HepG2 (cell line): ENCODE measurements at regions not wholly inside any gene's neighbourhood (a gene's known extent, or its start where the extent isn't known, plus 50 kb on each side); places are given as distances from the start of the nearest gene placed in this dataset.
"Not testable (repeated sequence)": the region's sequence is repeated elsewhere in the genome, so short reads cannot be mapped to it uniquely, and the experiment has no call there.

ENCODE experiments used
- ATAC-seq: fragments of 200-7000 bp; cut with Tn5 transposase; 3 replicates; pipeline ENCODE4 v1.9.1; 2020; ENCODE audit warnings: mild to moderate bottlenecking, moderate library complexity
- BruUV-seq: library from RNA; stranded (reverse); fragments of 400-500 nt; replicated peaks from 2 replicates; lab custom pipeline; 2021; lab: Mats Ljungman, UMichigan
- CTCF ChIA-PET: fragments of 300-600 bp; formaldehyde crosslinking; extraction: SDS; loops from one replicate; lab custom pipeline; 2021; ENCODE audit warnings: low total read pairs, inconsistent platforms, low intra/inter-chr PET ratio; lab: Yijun Ruan, JAX
- POLR2A ChIA-PET: fragments of 350-600 bp; sonication (Branson Sonifier 250); formaldehyde crosslinking; loops from one replicate; lab custom pipeline; 2020; ENCODE audit warnings: antibody characterized with exemption, inconsistent platforms; lab: Yijun Ruan, JAX
- DNase-seq: peaks from one replicate; pipeline ENCODE4 v3.0.0-alpha.2; 2015; ENCODE audit warnings: low spot score
- FAIRE-seq: peaks from 3 replicates; lab custom pipeline; 2011; peaks lifted over from hg19 to GRCh38; lab: Jason Lieb, UNC
- H2AFZ ChIP-seq: one replicate; pipeline ENCODE4 v1.6.1; 2011; ENCODE audit warnings: low read length, inconsistent platforms
- H3K27ac ChIP-seq: fragments of 300-600 bp; 3 replicates; pipeline ENCODE4 v1.8.0; 2011; ENCODE audit warnings: mixed run types, mild to moderate bottlenecking, mixed read lengths, low read length, inconsistent platforms; ENCODE audit not compliant: insufficient read depth; ENCODE audit errors: extremely low read length
- H3K27me3 ChIP-seq, 2 experiments: fragments of 200-600 bp in 1 of 2; 2 replicates in 1 of 2; 3 replicates in 1 of 2; pipeline versions ENCODE4 v1.6.0 to v1.8.0; 2011; ENCODE audit warnings: low read length in 2 of 2, mild to moderate bottlenecking in 2 of 2, moderate library complexity in 2 of 2, inconsistent platforms in 1 of 2; ENCODE audit not compliant: insufficient read depth in 2 of 2, control insufficient read depth in 1 of 2
- H3K36me3 ChIP-seq, 2 experiments: fragments of 200-600 bp in 1 of 2; replicated peaks in 1 of 2; 2 replicates in 1 of 2; 3 replicates in 1 of 2; pipeline versions ENCODE4 v1.5.1 to v1.8.0; 2011; ENCODE audit warnings: low read length in 2 of 2, inconsistent platforms in 1 of 2; ENCODE audit not compliant: insufficient read depth in 2 of 2, control insufficient read depth in 1 of 2
- H3K4me1 ChIP-seq: 2 replicates; pipeline ENCODE4 v1.5.1; 2012; ENCODE audit warnings: low read length, inconsistent platforms; ENCODE audit not compliant: insufficient read depth
- H3K4me2 ChIP-seq: 2 replicates; pipeline ENCODE4 v1.6.0; 2011; ENCODE audit warnings: low read depth, low read length, inconsistent platforms
- H3K4me3 ChIP-seq, 3 experiments: fragments of 200-600 bp in 1 of 3; sonication (generic), shearing (Covaris generic) in 1 of 3; replicated peaks in 1 of 3; 2 replicates each; pipeline ENCODE4 v1.5.1; 2011 to 2016; ENCODE audit warnings: low read length in 3 of 3, inconsistent platforms in 2 of 3, low read depth in 2 of 3, mild to moderate bottlenecking in 2 of 3, control low read depth in 1 of 3, mixed read lengths in 1 of 3; ENCODE audit not compliant: insufficient read depth in 1 of 3
- H3K79me2 ChIP-seq: one replicate; pipeline ENCODE4 v1.6.1; 2011; ENCODE audit warnings: low read length, inconsistent platforms; ENCODE audit not compliant: insufficient read depth
- H3K9ac ChIP-seq: 2 replicates; pipeline ENCODE4 v1.6.0; 2011; ENCODE audit warnings: mild to moderate bottlenecking, low read depth, low read length, inconsistent platforms; ENCODE audit not compliant: insufficient read depth
- H3K9me3 ChIP-seq: 2 replicates; pipeline ENCODE4 v1.5.1; 2012; ENCODE audit warnings: mild to moderate bottlenecking, low read length
- H4K20me1 ChIP-seq: 2 replicates; pipeline ENCODE4 v1.6.0; 2011; ENCODE audit warnings: inconsistent platforms, mild to moderate bottlenecking, low read length, moderate library complexity; ENCODE audit not compliant: insufficient read depth
- HDAC1 ChIP-seq: sonication (generic); formaldehyde crosslinking; IDR thresholded peaks from 2 replicates; pipeline ENCODE4 v1.5.1; 2020; ENCODE audit warnings: mild to moderate bottlenecking, missing genetic modification reagents
- KAT7 ChIP-seq: IDR thresholded peaks from 2 replicates; pipeline ENCODE4 v1.6.1; 2018; ENCODE audit warnings: borderline replicate concordance, missing compliant biosample characterization
- PHF8 ChIP-seq: sonication (generic); formaldehyde crosslinking; IDR thresholded peaks from 2 replicates; pipeline ENCODE4 v1.5.0; 2020; ENCODE audit warnings: missing genetic modification reagents
- RFX1 ChIP-seq: fragments of 450-650 bp; IDR thresholded peaks from 2 replicates; pipeline ENCODE4 v1.6.1; 2017
- ZNF337 ChIP-seq: sonication (generic); formaldehyde crosslinking; IDR thresholded peaks from 2 replicates; pipeline ENCODE4 v1.5.1; 2020; ENCODE audit warnings: missing genetic modification reagents, low read depth, mild to moderate bottlenecking, borderline replicate concordance
- ZNF556 ChIP-seq: sonication (generic); formaldehyde crosslinking; IDR thresholded peaks from 2 replicates; pipeline ENCODE4 v1.4.0; 2020; ENCODE audit warnings: mild to moderate bottlenecking, missing genetic modification reagents, borderline replicate concordance
- WGBS: methylation state at CpG from one replicate; pipeline ENCODE4 v1.1.6; 2017; ENCODE audit warnings: low lambda C conversion rate; 5-methylcytosine and 5-hydroxymethylcytosine counted together
- in situ Hi-C: cut with HindIII; loops from 2 replicates; pipeline ENCODE4 v1.10.0; 2017; ENCODE audit warnings: low pct_unique_long_range_greater_than_20kb; ENCODE audit not compliant: extremely low pct_ligation_motif_present
- intact Hi-C: fragments of 100-400 bp; cut with micrococcal nuclease; formaldehyde crosslinking; loops from one replicate; pipeline ENCODE4 v1.10.0; 2022; ENCODE audit not compliant: unreplicated experiment
- TF ChIP-seq, protein P1 (sequence below): sonication (generic); formaldehyde crosslinking; IDR thresholded peaks from 2 replicates; pipeline ENCODE4 v1.9.0; 2021; ENCODE audit warnings: missing genetic modification reagents, mild to moderate bottlenecking, borderline replicate concordance

DNA sequence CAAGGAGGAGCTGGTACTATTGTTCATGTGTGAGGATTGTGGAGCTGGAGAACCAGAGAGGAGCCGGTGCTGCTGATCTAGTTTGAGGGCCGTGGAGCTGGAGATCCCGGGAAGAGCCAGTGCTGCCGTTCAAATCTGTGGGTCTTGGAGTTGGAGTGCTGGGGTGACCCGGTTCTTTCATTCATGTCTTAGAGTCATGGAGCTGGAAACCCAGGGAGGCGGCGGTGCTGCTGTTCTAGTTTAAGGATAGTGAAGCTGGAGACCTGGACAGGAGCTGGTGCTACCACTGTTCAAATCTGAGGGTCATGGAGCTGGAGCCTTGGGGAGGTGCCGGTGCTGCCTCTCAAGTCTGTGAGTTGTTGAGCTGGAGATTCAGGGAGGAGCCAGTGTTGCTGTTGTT is 88.5 kb upstream of the ZNF479 start:
- no peak for DNase-seq
- in situ Hi-C loops, result no loop called here
- TF ChIP-seq KAT7 (CRISPR knock-in tag), result no peak
- TF ChIP-seq, protein P1, sequence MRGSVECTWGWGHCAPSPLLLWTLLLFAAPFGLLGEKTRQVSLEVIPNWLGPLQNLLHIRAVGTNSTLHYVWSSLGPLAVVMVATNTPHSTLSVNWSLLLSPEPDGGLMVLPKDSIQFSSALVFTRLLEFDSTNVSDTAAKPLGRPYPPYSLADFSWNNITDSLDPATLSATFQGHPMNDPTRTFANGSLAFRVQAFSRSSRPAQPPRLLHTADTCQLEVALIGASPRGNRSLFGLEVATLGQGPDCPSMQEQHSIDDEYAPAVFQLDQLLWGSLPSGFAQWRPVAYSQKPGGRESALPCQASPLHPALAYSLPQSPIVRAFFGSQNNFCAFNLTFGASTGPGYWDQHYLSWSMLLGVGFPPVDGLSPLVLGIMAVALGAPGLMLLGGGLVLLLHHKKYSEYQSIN (CRISPR knock-in tag), result no peak
- TF ChIP-seq ZNF556 (CRISPR knock-in tag), result no peak
- no peak for TF ChIP-seq HDAC1 (CRISPR knock-in tag)

DNA sequence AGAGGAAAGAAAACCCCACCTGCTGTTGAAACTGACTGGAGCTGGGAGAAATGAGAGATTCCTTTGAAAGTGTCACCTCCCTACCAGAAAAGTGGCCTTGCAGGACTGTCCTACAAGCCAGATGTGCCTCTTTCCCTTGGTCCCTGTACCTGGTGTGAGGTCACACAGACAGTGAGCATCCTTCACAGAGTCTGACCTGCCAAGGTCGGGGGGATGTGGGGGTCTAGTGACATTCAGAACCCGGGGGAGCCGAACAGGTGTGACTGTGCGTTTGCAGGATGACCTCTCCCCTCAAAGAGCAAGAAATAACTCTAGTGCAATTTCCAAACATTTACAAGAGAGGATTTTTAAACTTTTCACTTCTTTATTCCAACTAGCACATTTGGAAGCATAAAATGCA is 93.4 kb upstream of the ZNF479 start:
- ChIA-PET CTCF (no interaction called here), POLR2A (no interaction called here)
- Histone ChIP-seq H3K4me3 (no peak overlapping the region), H3K27me3 (no peaks in the 10 kb centered on the region), H2AFZ (no peak overlapping the region), H3K9me3 (peaks cover 96% of the 10 kb centered on the region), H3K36me3 (no peaks in the 10 kb centered on the region), H3K4me2 (no peak overlapping the region), H3K27ac (no peak overlapping the region), H3K79me2 (no peaks in the 10 kb centered on the region), H3K4me1 (no peaks in the 10 kb centered on the region), H3K9ac (no peak overlapping the region), H4K20me1 (no peaks in the 10 kb centered on the region)
- ATAC-seq (no peak), DNase-seq (no peak), FAIRE-seq (no peak)
- in situ Hi-C loops, result no loop called here
- TF ChIP-seq ZNF337 (CRISPR knock-in tag) (no peak), PHF8 (CRISPR knock-in tag) (no peak), RFX1 (no peak)
- WGBS, result 0% methylated on average over 4 of the region's 4 CpGs
- no TSS peak for BruUV-seq
- intact Hi-C loops, result no loop called here

More for the DNA sequence above, 88.5 kb upstream of the ZNF479 start:
- Histone ChIP-seq H3K36me3 (no peaks in the 10 kb centered on the region), H3K27ac (no peak overlapping the region), H3K9ac (no peak overlapping the region), H3K4me2 (no peak overlapping the region), H3K27me3 (no peaks in the 10 kb centered on the region), H3K4me1 (no peaks in the 10 kb centered on the region), H2AFZ (no peak overlapping the region), H4K20me1 (no peaks in the 10 kb centered on the region), H3K79me2 (no peaks in the 10 kb centered on the region), H3K9me3 (peaks cover 95% of the 10 kb centered on the region), H3K4me3 (no peak overlapping the region)
- no TSS peak for BruUV-seq
- WGBS, result 3% methylated on average over 5 of the region's 8 CpGs
- ATAC-seq (no peak), FAIRE-seq (no peak)
- ChIA-PET CTCF (no interaction called here), POLR2A (no interaction called here)
- intact Hi-C loops, result no loop called here

DNA sequence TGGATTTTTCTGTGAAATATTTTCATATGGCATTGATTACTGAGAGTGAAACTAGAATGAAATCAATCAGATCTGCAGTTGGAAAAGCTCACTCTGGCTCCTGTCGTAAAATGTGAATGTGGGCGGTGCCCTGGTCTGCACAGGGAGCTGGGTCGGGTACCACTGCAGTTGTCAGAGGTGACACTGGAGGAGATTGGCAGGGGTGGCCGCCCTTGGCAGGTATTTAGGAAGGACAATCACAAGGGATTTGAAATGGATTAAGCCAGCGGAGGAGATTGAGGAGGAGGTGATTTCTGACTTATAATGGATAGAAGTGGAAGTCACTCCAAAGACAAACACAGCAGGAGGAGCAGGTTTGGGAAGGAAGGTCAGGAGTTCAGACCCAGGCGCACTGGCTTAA is 109.0 kb upstream of the ZNF479 start:
- H3K4me2 ChIP-seq, DNase-seq, FAIRE-seq, H3K79me2 ChIP-seq, H2AFZ ChIP-seq, intact Hi-C loops, BruUV-seq, H3K4me1 ChIP-seq, H3K36me3 ChIP-seq, CTCF ChIA-PET, POLR2A ChIA-PET, H3K4me3 ChIP-seq, ATAC-seq, H3K9ac ChIP-seq, in situ Hi-C loops, H4K20me1 ChIP-seq, H3K27me3 ChIP-seq, H3K27ac ChIP-seq: not testable (repeated sequence)
- WGBS, result 5% methylated on average over 6 of the region's 6 CpGs
- peaks cover 88% of the 10 kb centered on the region for H3K9me3 ChIP-seq
